Panc1 (cell line): ENCODE measurements at regions not wholly inside any gene's neighbourhood (a gene's known extent, or its start where the extent isn't known, plus 50 kb on each side); places are given as distances from the start of the nearest gene placed in this dataset.

Source experiments
- POLR2AphosphoS5 ChIP-seq: IDR thresholded peaks from 2 replicates; pipeline ENCODE4 v1.6.1; 2012; ENCODE audit warnings: mild to moderate bottlenecking, low read depth, low read length, moderate library complexity
- REST ChIP-seq, 2 experiments: IDR thresholded peaks; 2 replicates each; pipeline ENCODE4 v1.6.1; 2011 to 2012; ENCODE audit warnings: low read depth in 2 of 2, control low read depth in 1 of 2, low read length in 1 of 2, mild to moderate bottlenecking in 1 of 2, moderate library complexity in 1 of 2; ENCODE audit not compliant: insufficient read depth in 1 of 2
- SIN3A ChIP-seq: IDR thresholded peaks from 2 replicates; pipeline ENCODE4 v1.6.1; 2012; ENCODE audit warnings: low read depth, mild to moderate bottlenecking, low read length, moderate library complexity, borderline replicate concordance; ENCODE audit not compliant: insufficient read depth
- TCF7L2 ChIP-seq: IDR thresholded peaks from 2 replicates; pipeline ENCODE4 v1.6.1; 2011; ENCODE audit warnings: mild to moderate bottlenecking, low read depth, low read length, inconsistent platforms
- TF ChIP-seq, protein P1 (sequence below): fragments of 450-650 bp; IDR thresholded peaks from 2 replicates; pipeline ENCODE4 v1.5.1; 2017; ENCODE audit warnings: mild to moderate bottlenecking

DNA sequence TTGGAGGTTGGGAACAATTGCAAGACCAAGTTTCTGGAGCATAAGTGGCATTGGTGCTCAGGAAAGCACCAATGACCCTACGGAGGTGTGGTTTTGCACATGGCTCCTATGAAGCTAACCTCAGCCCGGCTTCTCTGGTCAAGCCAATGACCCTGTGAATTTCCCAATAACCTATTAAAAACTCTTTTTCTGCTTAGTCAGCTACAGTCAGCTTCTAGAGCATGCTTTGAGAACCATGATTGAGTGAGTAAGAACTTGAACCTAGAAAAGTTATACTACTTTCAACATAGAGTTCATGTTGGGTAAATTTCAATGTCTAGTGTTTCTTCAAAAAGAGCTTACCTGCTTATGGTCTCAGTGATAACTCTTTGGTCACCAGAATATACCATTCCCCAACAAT lies 163.2 kb downstream of the RSL24D1 start:
- TF ChIP-seq, protein P1, sequence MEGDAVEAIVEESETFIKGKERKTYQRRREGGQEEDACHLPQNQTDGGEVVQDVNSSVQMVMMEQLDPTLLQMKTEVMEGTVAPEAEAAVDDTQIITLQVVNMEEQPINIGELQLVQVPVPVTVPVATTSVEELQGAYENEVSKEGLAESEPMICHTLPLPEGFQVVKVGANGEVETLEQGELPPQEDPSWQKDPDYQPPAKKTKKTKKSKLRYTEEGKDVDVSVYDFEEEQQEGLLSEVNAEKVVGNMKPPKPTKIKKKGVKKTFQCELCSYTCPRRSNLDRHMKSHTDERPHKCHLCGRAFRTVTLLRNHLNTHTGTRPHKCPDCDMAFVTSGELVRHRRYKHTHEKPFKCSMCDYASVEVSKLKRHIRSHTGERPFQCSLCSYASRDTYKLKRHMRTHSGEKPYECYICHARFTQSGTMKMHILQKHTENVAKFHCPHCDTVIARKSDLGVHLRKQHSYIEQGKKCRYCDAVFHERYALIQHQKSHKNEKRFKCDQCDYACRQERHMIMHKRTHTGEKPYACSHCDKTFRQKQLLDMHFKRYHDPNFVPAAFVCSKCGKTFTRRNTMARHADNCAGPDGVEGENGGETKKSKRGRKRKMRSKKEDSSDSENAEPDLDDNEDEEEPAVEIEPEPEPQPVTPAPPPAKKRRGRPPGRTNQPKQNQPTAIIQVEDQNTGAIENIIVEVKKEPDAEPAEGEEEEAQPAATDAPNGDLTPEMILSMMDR = no peak
- TF ChIP-seq TCF7L2 (no peak), REST (IDR thresholded peaks at IDR 0.05; ENCODE audit: insufficient read depth in 1 of 2, low read depth in 2 of 2, low read length in 1 of 2) (no peak), POLR2AphosphoS5 (no peak), SIN3A (no peak)
